ENCODE measurements at regions not wholly inside any gene's neighbourhood (a gene's known extent, or its start where the extent isn't known, plus 50 kb on each side); places are given as distances from the start of the nearest gene placed in this dataset.

DNA sequence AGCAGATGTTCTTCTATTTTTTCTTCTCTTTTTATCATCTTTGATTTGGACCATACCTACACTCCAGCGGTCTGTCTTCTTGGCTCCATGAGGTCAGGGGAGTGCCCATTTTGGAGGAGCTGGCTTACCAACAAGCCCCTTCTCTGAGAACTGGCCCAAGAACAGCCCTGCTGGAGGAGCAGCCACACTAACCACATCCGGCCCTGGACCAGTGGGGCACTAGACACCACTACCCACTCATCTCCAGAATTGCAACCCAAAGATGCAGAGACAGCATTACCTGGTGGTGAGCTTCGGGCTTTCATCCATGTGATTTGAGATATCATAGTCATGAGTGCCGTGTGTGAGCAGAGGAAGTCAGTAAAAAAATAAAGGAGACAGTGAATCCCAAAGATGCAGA, 599.4 kb upstream of the CDH4 start:
- DNase-seq = no peak

DNA sequence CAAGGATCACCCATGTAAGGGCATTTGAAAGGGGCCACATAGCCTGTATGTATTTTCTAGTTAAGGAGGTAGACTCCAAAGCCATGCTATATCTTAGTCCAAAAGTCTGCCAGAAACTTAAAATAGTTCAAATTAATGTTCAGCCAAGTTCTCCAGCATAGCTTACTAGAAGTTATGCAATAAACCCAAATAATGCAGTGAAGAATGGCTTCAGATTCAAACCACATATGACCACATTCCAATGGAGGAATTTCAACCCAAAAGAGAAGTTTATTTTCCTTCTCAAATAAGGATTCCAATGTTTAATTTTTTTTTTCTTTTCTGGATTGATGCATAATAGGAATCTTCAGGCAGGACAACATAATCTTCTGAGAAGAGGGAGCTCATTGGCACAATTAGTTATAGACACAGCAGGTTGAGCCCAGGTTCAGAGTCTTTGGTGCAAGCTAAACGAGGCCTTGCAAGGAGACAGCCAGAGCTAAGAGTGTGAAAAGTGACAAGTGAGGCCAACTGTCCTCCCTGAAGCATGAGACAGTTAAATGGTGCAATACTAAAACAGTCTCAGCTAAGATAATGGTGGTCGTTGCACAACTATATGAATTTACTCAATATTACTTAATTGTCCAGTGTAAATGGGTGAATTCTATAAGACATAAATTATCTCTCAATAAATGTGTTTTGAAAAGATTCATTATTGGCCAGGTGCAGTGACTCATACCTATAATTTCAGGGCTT, 598.8 kb upstream of the CDH4 start:
- no peak for DNase-seq

DNA sequence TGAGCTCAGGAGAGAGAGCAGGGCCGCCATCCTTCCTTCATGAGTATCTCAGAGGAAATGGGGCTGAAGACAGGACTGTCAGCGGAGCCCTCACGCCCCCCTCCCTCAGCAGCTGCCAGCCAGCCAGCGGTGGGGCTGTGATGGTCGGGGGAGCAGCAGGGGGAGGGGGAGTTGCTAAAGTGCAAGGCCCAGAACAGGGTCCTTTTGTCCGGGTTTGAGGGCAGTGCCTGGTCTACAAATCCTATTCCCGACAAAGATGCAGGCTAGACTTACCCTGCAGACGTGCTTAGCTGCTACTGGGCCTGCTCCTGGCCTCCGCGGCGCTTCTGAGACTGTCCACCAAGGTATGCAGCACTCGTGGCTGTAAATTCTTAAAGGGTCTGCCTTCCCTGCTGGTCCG, 593.4 kb upstream of the CDH4 start:
- no peak for DNase-seq

DNA sequence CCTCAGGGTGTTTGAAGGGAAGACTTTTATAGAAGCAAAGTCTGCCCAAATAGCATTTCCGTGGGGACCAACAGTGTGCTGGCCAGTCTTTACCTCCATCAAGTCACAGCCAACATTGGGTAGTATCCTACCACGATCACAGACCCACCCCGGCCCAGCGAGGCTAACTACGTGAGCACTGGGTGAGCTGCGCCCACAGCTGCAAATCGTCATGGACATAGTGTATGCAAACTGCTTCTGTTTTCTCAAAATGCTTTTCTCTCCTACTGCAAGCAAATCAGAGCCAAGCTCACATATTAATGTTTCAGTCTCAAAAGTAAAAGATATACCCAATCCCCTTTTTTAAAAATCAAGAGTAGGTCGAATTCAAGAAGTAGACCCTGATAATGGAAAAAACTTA, 592.8 kb upstream of the CDH4 start:
- DNase-seq = no peak

DNA sequence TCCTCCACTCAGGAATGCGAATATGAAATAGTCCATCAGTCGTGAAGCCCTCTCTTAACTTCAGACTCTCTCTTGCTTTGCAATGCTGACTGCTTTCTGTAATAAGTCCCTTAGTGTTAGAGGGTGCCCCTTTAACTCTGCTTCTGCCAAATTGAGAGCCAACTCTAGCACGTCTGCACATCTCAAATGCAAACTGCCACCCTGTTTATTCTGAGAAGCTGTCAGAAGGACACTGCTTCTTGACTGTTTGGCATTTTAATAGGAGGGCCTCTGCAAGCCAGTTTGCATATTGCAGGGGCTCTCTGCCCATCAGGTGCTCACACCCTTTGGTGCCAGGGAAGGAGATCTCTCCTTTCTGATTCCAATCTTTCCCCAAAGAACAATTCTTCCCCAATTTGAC, 589.8 kb upstream of the CDH4 start:
- no peak for DNase-seq

DNA sequence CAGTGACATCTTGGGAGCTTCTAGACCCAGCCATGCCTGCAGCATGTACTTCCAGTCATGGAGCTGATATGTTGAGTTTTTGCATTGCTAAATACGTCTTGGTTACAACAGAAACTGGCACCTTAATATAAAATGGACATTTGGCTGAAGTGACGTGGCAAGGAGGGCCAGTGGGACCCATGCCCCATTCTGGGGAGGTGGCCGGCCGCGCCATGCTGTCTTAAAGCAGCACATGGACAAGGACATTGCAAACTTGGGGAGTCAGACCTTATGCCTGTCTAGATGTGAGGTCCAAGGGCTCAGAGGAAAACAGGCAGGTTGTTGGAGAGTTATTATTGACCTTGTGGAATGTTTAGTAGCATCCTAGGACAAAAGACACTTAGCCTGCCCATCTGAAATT, 588.0 kb upstream of the CDH4 start:
- no peak for DNase-seq

DNA sequence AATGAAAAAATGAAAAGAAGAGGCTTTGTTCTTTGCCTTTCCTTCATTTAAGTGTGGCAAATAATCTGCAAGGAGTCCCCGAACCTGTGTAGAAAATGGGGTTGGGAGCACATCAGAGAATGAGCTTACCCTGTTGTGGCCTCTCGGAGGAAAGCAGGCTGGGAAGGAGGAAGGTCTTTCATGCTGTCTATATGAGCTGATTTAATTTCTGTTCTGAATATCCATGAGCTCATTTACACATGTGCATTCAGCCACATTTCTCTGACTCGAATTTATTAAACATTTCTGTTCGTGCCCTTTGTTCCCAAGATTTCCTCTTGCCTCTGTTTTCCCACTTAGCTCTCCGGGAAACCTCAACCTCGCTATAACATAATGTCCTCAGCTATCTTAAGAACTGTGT, 584.4 kb upstream of the CDH4 start:
- DNase-seq = no peak

DNA sequence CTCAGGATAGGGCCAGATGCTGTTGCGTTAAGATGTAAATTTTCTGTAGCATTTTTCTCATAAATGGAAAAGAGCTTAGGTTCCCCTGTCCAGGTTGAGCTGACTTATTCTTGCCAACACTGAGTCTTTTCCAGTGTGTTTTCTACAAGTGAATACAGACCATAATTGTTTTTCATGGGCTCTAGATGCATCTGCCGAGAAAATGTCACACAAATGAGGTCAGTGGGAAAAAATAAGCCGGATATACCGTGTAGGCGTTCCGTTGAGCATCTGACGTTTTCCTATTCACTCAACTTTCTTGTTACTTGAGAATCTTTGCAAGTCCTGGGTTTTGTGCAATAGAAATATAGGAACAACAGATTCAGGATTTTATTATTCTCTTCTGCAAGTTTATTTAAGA, 582.9 kb upstream of the CDH4 start:
- DNase-seq = no peak

DNA sequence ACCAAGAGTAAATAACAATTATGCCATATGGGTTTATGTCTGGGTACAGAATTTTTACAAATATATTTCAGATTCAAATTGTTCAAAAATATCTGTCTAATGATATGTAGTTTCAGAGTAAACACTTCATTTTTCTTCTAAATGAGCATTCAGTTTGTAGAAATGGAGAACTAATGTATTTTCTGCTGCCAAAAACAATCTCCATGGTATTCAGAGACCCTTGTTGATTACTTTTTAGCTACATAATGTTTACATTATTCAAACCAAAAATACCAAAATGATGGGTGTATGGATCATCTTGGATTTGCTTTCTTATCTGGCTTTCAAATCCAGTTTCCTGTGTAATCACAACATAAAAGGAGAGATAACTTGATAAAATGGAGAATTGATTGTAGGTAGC, 576.0 kb upstream of the CDH4 start:
- no peak for DNase-seq

DNA sequence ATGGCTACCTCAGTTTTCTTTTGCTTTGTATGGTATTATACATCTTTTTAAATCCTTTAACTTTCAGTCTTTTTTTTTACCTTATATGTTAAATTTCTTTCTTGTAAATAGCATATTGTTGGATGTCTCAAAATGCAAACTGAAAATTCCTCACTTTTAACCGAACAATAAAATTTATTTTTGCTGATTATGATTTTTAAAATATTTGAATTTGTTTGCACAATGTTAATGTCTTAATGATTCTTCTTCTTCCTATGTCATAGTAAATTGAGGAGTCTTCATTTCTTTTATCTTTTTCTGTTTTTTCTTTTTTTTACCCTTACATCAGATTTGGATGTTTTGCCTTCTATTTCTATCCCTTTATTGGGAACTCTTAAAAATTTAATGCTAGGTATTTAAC, 574.2 kb upstream of the CDH4 start:
- DNase-seq = no peak

DNA sequence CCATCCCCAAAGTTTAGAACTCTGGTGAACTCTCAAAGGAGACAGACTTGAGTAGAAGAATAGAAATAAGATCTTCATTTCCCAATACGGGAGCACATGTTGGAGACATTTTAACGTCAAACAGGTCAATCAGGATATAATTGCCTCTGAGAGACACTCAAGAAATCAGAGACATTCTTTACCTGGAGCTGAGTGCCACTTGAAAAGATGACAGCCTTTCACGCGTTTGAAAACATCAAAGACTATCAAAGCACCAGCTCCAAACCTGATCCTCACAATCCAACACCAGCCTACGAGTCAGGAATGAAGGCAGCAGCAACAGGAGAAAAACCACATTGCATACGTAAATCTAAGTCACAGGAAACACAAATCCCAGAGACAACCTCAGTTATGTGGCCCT, 571.5 kb upstream of the CDH4 start:
- no peak for DNase-seq

DNA sequence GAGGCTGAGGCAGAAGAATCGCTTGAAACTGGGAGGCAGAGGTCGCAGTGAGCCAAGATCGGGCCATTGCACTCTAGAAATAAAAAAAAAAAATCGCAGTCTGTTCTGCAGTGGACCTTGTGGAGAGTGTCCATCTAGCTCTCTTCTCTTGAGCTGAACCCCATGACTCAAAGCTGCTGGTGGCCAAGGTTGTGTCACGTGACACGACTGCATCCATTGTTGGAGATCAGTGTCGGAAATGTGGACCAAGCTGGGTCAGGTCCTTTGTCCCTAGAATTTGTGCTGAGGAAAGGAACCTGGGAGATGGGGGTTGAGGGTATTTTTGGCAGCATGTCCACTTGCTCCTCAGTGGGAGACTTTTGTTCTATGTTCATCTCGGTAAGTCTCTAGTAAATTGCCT, 564.8 kb upstream of the CDH4 start:
- DNase-seq = no peak

DNA sequence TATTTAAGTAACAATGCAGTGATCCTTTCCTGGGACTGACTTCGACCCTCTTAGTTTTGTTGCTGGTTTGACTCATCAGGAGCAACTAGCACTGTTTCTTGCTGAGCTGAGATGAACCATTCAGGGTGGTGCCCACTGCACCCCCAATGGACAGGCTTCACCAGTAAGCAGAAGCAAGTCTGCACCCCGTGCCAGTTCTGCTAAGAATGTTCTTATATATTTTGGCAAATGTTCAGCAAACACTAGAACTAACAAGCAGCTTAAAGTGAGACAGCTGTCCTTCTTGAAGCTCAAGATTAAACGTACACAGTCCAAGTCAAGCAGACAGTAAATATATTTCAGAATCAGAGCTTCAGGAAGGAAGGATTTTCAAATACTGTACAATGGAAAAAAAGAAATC, 561.3 kb upstream of the CDH4 start:
- no peak for DNase-seq

DNA sequence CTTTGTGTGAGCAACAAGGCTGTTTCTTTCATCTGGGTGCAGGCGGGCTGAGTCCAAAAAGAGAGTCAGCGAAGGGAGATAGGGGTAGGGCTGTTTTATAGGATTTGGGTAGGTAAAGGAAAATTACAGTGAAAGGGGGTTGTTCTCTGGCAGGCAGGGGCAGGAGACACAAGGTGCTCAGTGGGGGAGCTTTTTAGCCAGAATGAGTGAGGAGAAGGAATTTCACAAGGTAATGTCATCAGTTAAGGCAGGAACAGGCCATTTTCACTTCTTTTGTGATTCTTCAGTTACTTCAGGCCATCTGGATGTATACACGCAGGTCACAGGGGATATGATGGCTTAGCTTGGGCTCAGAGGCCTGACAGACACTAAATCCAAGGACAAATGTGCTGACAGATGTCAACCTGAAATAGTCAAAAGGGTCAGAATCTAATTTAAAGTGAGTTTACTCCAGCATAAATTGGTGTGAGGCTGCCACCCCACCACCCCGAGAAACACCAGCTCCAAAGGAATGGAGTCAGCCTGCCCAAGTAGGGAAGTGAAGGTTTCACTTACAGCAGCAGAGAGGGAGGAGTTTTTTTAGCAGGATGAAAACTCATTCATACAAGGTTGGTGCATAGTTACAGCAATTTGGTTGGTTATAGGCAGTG, 560.0 kb upstream of the CDH4 start:
- no peak for DNase-seq

DNA sequence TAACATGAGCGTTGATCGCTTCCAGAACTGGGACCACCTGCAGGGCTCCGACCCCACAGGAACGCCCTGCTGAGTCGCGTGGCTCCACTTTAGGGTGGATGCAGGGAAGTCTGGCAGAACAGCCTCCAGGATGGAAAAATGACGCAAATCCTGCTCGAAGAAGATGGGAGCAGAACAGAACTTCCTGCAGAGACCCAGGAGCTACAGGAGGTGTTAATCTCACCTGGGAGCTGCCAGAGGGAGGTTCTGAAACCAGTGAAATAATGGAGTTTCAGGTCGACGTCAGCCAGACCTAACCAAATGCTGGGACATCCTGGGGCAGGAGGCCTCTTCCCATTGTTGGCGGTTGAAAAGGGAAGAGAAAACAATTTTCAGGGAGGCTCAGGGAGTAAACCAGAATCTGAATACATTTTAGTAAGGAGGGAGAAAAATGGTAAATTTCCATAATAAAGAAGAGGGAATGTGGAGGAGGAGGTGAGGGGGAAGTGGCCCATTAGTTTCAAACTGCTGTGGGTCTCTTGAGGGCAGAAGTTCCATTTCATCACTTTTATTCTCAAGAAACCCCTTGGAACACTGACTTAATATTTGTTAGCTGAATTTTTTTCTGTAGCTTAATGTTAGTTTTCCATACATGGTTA, 558.4 kb upstream of the CDH4 start:
- no peak for DNase-seq

DNA sequence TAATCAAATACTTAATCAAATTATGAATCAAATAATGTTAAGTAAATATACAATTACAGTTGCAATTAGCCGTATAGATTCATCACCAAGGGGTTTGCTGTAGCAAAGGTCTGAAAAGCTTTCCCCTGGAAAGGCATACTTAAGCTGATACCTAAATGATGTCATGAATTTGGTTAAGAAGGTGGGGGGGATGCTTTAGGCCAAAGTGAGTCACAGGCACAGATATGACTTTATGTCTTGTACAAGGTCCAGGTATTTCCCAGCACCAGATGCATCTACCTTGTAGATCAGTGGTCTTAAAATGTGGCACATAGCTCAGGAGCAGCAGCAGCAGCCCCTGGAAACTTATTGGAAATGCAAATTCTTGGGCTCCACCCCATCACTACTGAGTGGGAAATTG, 557.3 kb upstream of the CDH4 start:
- DNase-seq = no peak

DNA sequence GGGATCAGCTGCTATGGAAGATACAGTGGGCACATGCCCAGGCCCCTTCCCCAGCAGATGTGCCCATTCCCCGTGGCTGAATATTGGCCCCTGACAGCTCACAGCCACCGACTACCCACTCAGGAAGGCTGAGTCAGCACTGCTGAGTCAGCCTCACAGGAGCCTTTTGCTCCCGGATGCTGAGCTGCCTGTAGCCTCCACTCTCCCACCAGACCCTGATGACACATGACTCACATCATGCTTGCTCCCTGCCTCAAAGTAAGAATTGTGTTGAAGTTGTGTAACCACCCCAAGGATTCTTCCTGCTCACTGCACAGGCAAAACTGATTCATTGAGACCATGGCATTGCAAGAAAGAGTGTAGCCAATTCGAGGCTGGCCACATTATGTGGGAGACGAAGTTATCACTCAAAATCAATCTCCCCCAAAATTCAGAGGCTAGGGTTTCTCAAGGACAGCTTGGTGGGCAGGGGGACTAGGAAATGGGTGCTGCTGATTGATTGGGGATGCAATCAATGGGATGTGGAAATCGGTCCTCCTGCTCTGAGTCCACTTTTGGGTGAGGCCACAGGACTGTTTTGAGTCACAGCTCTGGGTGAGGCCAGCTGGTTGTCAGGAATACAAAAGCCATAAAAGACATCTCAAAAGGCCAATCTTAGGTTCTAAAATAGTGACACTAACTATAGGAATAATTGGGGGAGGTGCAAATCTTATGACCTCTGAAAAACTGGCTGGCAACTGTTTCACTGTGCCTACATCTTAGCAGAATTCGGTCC, 556.6 kb upstream of the CDH4 start:
- no peak for DNase-seq

DNA sequence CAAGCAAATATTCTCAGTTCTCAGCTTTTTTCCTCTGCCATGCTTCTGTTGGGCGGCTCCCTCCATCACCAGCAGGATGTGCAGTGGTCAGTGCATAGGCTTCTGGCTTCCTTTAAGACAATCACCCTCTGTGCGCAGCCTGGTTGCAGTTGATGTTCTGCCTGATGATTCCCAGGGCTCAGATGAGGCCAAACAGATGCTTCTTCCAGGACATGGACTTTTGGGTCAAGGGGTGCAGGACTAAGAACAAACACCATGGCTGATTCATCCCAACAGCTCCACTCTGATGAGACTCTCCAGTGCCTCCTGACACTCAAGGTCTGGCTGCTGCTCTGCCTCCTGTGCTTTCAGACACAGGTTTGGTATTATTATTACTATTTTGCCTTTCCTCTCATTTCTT, 554.8 kb upstream of the CDH4 start:
- no peak for DNase-seq

DNA sequence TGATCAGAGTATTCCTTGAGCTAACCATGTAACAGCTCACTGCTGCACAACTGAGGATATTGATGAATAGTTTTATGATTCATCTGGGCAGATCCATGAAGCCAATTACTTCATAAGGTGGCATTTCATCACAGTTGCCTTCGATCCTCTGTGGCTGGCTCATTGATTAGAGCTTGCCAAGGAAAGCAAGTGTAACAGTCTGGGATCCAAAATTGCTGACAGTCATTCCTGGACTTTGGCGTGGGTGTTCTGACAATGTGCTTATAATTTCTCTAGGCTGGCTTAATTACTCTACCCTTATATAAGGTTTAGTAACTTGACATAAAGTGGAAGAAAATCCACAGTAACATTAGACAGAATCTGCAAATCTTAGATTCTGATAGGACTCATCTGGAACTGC, 551.3 kb upstream of the CDH4 start:
- DNase-seq = no peak

DNA sequence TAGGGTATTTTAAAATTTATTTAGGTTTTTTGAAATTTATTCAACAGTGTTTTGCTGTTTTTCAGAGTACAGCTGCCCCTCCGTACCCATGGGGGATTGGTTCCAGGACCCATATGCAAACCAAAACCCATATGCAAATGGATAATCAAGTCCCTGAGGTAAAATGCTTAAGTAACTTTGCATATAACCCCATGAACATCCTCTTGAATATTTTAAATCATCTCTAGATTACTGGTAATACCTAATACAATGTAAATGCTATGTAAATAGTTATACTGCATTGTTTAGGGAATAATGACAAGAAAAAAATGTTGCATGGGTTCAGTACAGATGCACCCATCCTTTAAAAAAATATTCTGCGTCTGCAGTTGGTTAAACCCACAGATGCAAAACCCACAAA, 547.9 kb upstream of the CDH4 start:
- no peak for DNase-seq

DNA sequence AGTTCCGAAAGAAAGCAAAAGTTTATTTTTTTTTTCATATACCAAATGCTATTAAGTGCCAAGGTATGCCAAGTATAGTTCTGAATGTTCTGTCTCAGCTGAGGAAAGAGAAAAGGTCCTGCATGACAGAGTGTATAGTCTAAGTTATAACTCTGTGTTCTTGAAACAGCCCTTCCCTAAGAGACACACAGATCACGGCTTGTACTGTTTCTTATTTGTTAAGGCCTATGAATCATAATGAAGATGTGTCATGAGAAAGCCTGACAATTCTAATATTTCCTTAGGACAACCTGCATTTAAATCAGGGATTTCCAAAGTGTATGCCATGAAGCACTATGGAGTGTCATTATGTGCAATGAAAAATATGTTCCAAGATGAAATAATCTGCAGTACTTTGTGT, 538.7 kb upstream of the CDH4 start:
- DNase-seq = no peak

DNA sequence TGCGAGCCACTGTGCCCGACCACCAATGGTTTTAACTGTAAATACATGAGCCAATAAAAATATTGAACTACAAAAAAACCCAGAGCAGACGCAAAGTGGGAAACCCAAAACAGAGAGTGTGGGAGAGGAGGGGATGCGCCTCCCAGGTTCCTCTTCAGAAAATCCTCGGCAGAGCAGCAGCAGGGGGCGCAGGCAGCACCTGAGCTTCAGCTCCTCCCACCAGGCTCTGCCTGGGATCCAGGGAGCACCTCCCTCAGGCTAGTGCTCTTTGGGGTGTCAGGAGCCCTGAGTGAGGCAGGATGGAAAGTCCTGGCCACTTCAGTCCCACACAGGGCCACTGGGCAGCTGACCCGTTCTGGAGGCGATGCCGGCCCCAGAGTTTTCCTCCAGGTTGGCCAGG, 536.9 kb upstream of the CDH4 start:
- DNase-seq = no peak

DNA sequence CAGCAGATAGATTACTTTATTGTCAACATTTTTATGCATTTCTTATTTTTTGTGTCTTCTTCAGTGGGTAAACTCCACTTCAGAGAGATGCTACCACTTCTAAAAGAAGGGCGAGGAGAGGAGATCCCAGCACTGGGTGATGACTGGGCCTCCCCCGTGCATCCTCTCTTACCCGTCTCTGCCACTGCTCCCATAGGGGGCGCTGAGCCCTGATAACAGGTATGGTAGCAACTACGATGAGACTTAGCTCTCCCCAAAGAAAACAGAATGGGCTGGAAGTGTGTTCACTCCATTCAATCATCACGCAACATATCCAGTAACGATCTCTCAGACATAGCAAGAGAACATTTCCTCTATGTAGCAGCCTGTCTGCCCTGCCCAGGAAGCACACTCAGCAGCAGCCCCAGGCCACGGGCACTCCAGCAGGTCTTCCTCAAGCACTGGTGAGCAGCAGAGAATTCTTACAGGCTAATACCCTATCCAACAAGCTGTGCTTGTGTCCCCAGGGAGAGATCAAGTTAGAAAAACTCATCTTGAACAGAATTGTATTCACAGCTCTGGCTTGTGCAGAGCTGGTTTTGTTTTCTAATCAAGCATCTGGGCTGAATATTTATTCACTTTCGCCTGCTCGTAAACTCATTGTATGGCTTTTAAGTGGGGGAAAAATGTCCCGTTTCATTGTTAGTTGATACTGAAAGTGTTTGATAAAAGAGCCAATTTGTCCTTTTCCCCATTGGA, 533.1 kb upstream of the CDH4 start:
- no peak for DNase-seq

Measured in NCI-H2081 treated with DMSO at 0.1 percent for 48 hours (cell line).